K562 (cell line): ENCODE measurements at regions not wholly inside any gene's neighbourhood (a gene's known extent, or its start where the extent isn't known, plus 50 kb on each side); places are given as distances from the start of the nearest gene placed in this dataset.
"Not testable (repeated sequence)": the region's sequence is repeated elsewhere in the genome, so short reads cannot be mapped to it uniquely, and the experiment has no call there.

ENCODE experiments used
- GATA2 ChIP-seq: sonication (generic); formaldehyde crosslinking; IDR thresholded peaks from 2 replicates; pipeline ENCODE4 v1.4.0; 2020; ENCODE audit warnings: mild to moderate bottlenecking, missing genetic modification reagents
- L3MBTL2 ChIP-seq: fragments of 450-650 bp; IDR thresholded peaks from 2 replicates; pipeline ENCODE4 v1.6.1; 2016; ENCODE audit warnings: mild to moderate bottlenecking, moderate library complexity
- SOX6 ChIP-seq: fragments of 450-650 bp; IDR thresholded peaks from 2 replicates; pipeline ENCODE4 v1.6.1; 2014; ENCODE audit warnings: mild to moderate bottlenecking
- TEAD1 ChIP-seq, 2 experiments: fragments of 450-650 bp in 1 of 2; sonication (generic) in 1 of 2; formaldehyde crosslinking; IDR thresholded peaks; 2 replicates each; pipeline versions ENCODE4 v1.4.0 to v1.8.0; 2020 to 2022; ENCODE audit warnings: mild to moderate bottlenecking in 2 of 2, missing genetic modification reagents in 1 of 2
- ZFX ChIP-seq: sonication (generic); formaldehyde crosslinking; IDR thresholded peaks from 2 replicates; pipeline ENCODE4 v1.8.0; 2022; ENCODE audit warnings: mild to moderate bottlenecking, missing genetic modification reagents, moderate library complexity
- ZNF175 ChIP-seq: fragments of 200-800 bp; sonication (Bioruptor generic); IDR thresholded peaks from 2 replicates; pipeline ENCODE4 v1.6.1; 2016; ENCODE audit warnings: low read depth, mild to moderate bottlenecking, missing genetic modification characterization, missing compliant biosample characterization
- ZNF589 ChIP-seq: fragments of 200-800 bp; sonication (Bioruptor generic); IDR thresholded peaks from 2 replicates; pipeline ENCODE4 v1.6.1; 2016; ENCODE audit warnings: low read depth, missing genetic modification characterization, missing compliant biosample characterization
- ZNF592 ChIP-seq: fragments of 450-650 bp; IDR thresholded peaks from 2 replicates; pipeline ENCODE4 v1.6.1; 2017; ENCODE audit warnings: antibody characterized with exemption, mild to moderate bottlenecking
- ZNF740 ChIP-seq, 3 experiments: fragments of 200-800 bp in 1 of 3; sonication (Bioruptor generic) in 1 of 3; sonication (generic) in 1 of 3; formaldehyde crosslinking in 1 of 3; IDR thresholded peaks; 2 replicates each; pipeline versions ENCODE4 v1.6.1 to v1.8.0; 2016 to 2022; ENCODE audit warnings: mild to moderate bottlenecking in 2 of 3, missing compliant biosample characterization in 2 of 3, missing genetic modification characterization in 2 of 3, missing genetic modification reagents in 1 of 3

GRCh38 chr3:14272959-14273560 lies 94.4 kb downstream of the LSM3 start (continued):
- TF ChIP-seq ZNF589 (CRISPR knock-in tag) (0 out of 2 replicates have a peak, but pooled peaks have one; percentile 20), ZNF592 (peak; percentile 54), SOX6 (0 out of 2 replicates have a peak, but pooled peaks have one; percentile 16), GATA2 (CRISPR knock-in tag) (peak; percentile 42; the same call in 1 of the 2 replicates), ZNF175 (peak; percentile 62), ZNF740 (tag; IDR thresholded peaks at IDR 0.05) (peak in 1 of 2 experiments; percentile 32; a peak in 2 of 4 replicates), ZFX (peak; percentile 19; the same call in 1 of the 2 replicates), TEAD1 (CRISPR knock-in tag; IDR thresholded peaks at IDR 0.05) (peak in 1 of 2 experiments; percentile 56; a peak in 1 of 4 replicates), L3MBTL2 (peak; percentile 54; the same call in 1 of the 2 replicates)
- not testable (repeated sequence) for TF ChIP-seq ZNF740 (CRISPR knock-in tag; IDR thresholded peaks at IDR 0.05)
